Mesendoderm (in vitro differentiated cells): ENCODE measurements at regions not wholly inside any gene's neighbourhood (a gene's known extent, or its start where the extent isn't known, plus 50 kb on each side); places are given as distances from the start of the nearest gene placed in this dataset.
"Not testable (repeated sequence)": the region's sequence is repeated elsewhere in the genome, so short reads cannot be mapped to it uniquely, and the experiment has no call there.

Experiments used
- DNase-seq: peaks from one replicate; pipeline ENCODE4 v3.0.0; 2013
- H2AK5ac ChIP-seq: 2 replicates; pipeline ENCODE4 v1.6.1; 2013; ENCODE audit warnings: low read length, inconsistent platforms
- H2BK120ac ChIP-seq: 2 replicates; pipeline ENCODE4 v1.6.1; 2013; ENCODE audit warnings: low read depth, mild to moderate bottlenecking, low read length, moderate library complexity, mixed read lengths
- H2BK15ac ChIP-seq: replicated peaks from 2 replicates; pipeline ENCODE4 v1.6.1; 2013; ENCODE audit warnings: low read depth, mild to moderate bottlenecking, moderate library complexity
- H2BK5ac ChIP-seq: 2 replicates; pipeline ENCODE4 v1.6.1; 2013; ENCODE audit warnings: low read length, inconsistent platforms
- H3K18ac ChIP-seq: 2 replicates; pipeline ENCODE4 v1.6.1; 2013; ENCODE audit warnings: mild to moderate bottlenecking, low read length, mixed read lengths
- H3K23ac ChIP-seq: one replicate; pipeline ENCODE4 v1.6.1; 2013; ENCODE audit warnings: low read length
- H3K27ac ChIP-seq: 2 replicates; pipeline ENCODE4 v1.5.1; 2013; ENCODE audit warnings: low read depth, mild to moderate bottlenecking, inconsistent platforms, low read length, moderate library complexity
- H3K27me3 ChIP-seq: 2 replicates; pipeline ENCODE4 v1.6.1; 2013; ENCODE audit warnings: low read length, control low read depth, mild to moderate bottlenecking, inconsistent platforms; ENCODE audit not compliant: insufficient read depth, poor library complexity
- H3K36me3 ChIP-seq: 2 replicates; pipeline ENCODE4 v1.6.1; 2013; ENCODE audit warnings: low read length, inconsistent platforms; ENCODE audit not compliant: control insufficient read depth, insufficient read depth
- H3K4ac ChIP-seq: one replicate; pipeline ENCODE4 v1.6.1; 2013; ENCODE audit warnings: low read depth, mild to moderate bottlenecking, low read length, moderate library complexity
- H3K4me1 ChIP-seq: 2 replicates; pipeline ENCODE4 v1.6.1; 2013; ENCODE audit warnings: low read depth, low read length, inconsistent platforms; ENCODE audit not compliant: control insufficient read depth
- H3K4me2 ChIP-seq: 2 replicates; pipeline ENCODE4 v1.6.1; 2013; ENCODE audit warnings: low read length
- H3K4me3 ChIP-seq: 2 replicates; pipeline ENCODE4 v1.5.1; 2013; ENCODE audit warnings: mild to moderate bottlenecking, low read length
- H3K56ac ChIP-seq: one replicate; pipeline ENCODE4 v1.6.1; 2013; ENCODE audit warnings: low read length
- H3K79me1 ChIP-seq: 2 replicates; pipeline ENCODE4 v1.6.1; 2013; ENCODE audit warnings: low read length, inconsistent platforms
- H3K79me2 ChIP-seq: 2 replicates; pipeline ENCODE4 v1.6.1; 2013; ENCODE audit warnings: mild to moderate bottlenecking, low read length; ENCODE audit not compliant: control insufficient read depth, insufficient read depth
- H3K9ac ChIP-seq: 2 replicates; pipeline ENCODE4 v1.6.1; 2013; ENCODE audit warnings: low read length, inconsistent platforms
- H4K5ac ChIP-seq: one replicate; pipeline ENCODE4 v1.6.1; 2013; ENCODE audit warnings: low read length
- H4K8ac ChIP-seq: one replicate; pipeline ENCODE4 v1.6.1; 2013; ENCODE audit warnings: low read depth, mild to moderate bottlenecking, control low read depth, low read length, moderate library complexity
- WGBS: extraction: QIAGEN DNeasy Blood & Tissue Kit; methylation state at CpG from one replicate; pipeline ENCODE4 v1.1.7; 2013; ENCODE audit warnings: low lambda C conversion rate, missing lambda C conversion rate; ENCODE audit not compliant: insufficient coverage; ENCODE audit errors: extremely low coverage; 5-methylcytosine and 5-hydroxymethylcytosine counted together

- Histone ChIP-seq H3K27me3 (no peaks in the 10 kb centered on the region), H3K4me2 (no peak overlapping the region), H3K4me3 (no peak overlapping the region), H3K4me1 (no peaks in the 10 kb centered on the region), H3K27ac (no peak overlapping the region), H2BK120ac (no peak overlapping the region), H3K9ac (no peak overlapping the region), H4K5ac (no peak overlapping the region), H4K8ac (no peak overlapping the region), H3K56ac (no peak overlapping the region), H3K4ac (no peak overlapping the region), H3K79me1 (no peaks in the 10 kb centered on the region), H2BK5ac (no peak overlapping the region), H3K18ac (no peak overlapping the region), H3K23ac (no peak overlapping the region), H3K79me2 (no peaks in the 10 kb centered on the region), H2AK5ac (no peak overlapping the region), H3K36me3 (no peaks in the 10 kb centered on the region), H2BK15ac (no peak overlapping the region)
- DNase-seq: no peak
- WGBS: no CpG with 5 or more reads among the region's 4 CpGs
Measured at GRCh38 chr18:53838746-53839145, 385.7 kb downstream of the MBD2 start.

- not testable (repeated sequence) for H2BK5ac ChIP-seq, H2BK15ac ChIP-seq, H3K4me3 ChIP-seq, H4K5ac ChIP-seq, H3K4ac ChIP-seq, H3K79me1 ChIP-seq, H3K56ac ChIP-seq, H3K18ac ChIP-seq, H3K27ac ChIP-seq, H3K4me2 ChIP-seq, H3K27me3 ChIP-seq, H3K9ac ChIP-seq, H2AK5ac ChIP-seq, H3K4me1 ChIP-seq, H4K8ac ChIP-seq, H3K23ac ChIP-seq, H3K36me3 ChIP-seq, H3K79me2 ChIP-seq, H2BK120ac ChIP-seq
- peak; percentile 37 for DNase-seq
- WGBS: no CpG with 5 or more reads among the region's 1 CpG
Measured at GRCh38 chr18:53821141-53821540, 403.3 kb downstream of the MBD2 start.

GRCh38 chr18:53819671-53820070, 404.8 kb downstream of the MBD2 start:
- no peak overlapping the region for H3K9ac ChIP-seq
- no CpG with 5 or more reads among the region's 1 CpG for WGBS

GRCh38 chr18:53819174-53819573, 405.3 kb downstream of the MBD2 start:
- no peak for DNase-seq
- H3K4ac ChIP-seq: no peak overlapping the region
- no peak overlapping the region for H2BK15ac ChIP-seq
- H3K56ac ChIP-seq: no peak overlapping the region
- H2BK120ac ChIP-seq: no peak overlapping the region
- H2AK5ac ChIP-seq: no peak overlapping the region
- H3K27me3 ChIP-seq: no peaks in the 10 kb centered on the region
- WGBS: no CpG with 5 or more reads among the region's 1 CpG
- no peak overlapping the region for H3K27ac ChIP-seq
- no peaks in the 10 kb centered on the region for H3K36me3 ChIP-seq
- H3K9ac ChIP-seq: no peak overlapping the region
- no peak overlapping the region for H4K8ac ChIP-seq
- H3K18ac ChIP-seq: no peak overlapping the region
- H2BK5ac ChIP-seq: no peak overlapping the region
- no peak overlapping the region for H3K4me3 ChIP-seq
- H3K4me2 ChIP-seq: no peak overlapping the region
- no peaks in the 10 kb centered on the region for H3K79me2 ChIP-seq
- no peaks in the 10 kb centered on the region for H3K79me1 ChIP-seq
- no peak overlapping the region for H4K5ac ChIP-seq
- peaks cover 2% of the 10 kb centered on the region for H3K4me1 ChIP-seq
- H3K23ac ChIP-seq: no peak overlapping the region

More at GRCh38 chr18:53819671-53820070, 404.8 kb downstream of the MBD2 start:
- no peak overlapping the region for H3K4ac ChIP-seq
- H3K56ac ChIP-seq: no peak overlapping the region
- H3K79me2 ChIP-seq: no peaks in the 10 kb centered on the region
- no peak overlapping the region for H3K4me2 ChIP-seq
- no peaks in the 10 kb centered on the region for H3K36me3 ChIP-seq
- no peak overlapping the region for H2AK5ac ChIP-seq
- H3K27me3 ChIP-seq: no peaks in the 10 kb centered on the region
- H2BK120ac ChIP-seq: no peak overlapping the region
- H3K4me3 ChIP-seq: no peak overlapping the region
- no peak overlapping the region for H2BK5ac ChIP-seq
- no peak overlapping the region for H4K5ac ChIP-seq
- no peak overlapping the region for H3K27ac ChIP-seq
- no peak overlapping the region for H4K8ac ChIP-seq
- H3K79me1 ChIP-seq: no peaks in the 10 kb centered on the region
- no peak overlapping the region for H2BK15ac ChIP-seq
- peaks cover 2% of the 10 kb centered on the region for H3K4me1 ChIP-seq
- DNase-seq: no peak
- H3K23ac ChIP-seq: no peak overlapping the region
- H3K18ac ChIP-seq: no peak overlapping the region

GRCh38 chr18:53817976-53818950, 406.2 kb downstream of the MBD2 start:
- Histone ChIP-seq H2AK5ac (no peak overlapping the region), H3K9ac (no peak overlapping the region), H2BK15ac (no peak overlapping the region), H3K56ac (no peak overlapping the region), H4K8ac (no peak overlapping the region), H3K4ac (no peak overlapping the region), H2BK120ac (no peak overlapping the region), H4K5ac (no peak overlapping the region), H3K27ac (no peak overlapping the region), H3K4me1 (peaks cover 2% of the 10 kb centered on the region), H3K79me2 (no peaks in the 10 kb centered on the region), H3K18ac (no peak overlapping the region), H3K27me3 (no peaks in the 10 kb centered on the region), H3K36me3 (no peaks in the 10 kb centered on the region), H3K4me3 (no peak overlapping the region), H3K4me2 (no peak overlapping the region), H2BK5ac (no peak overlapping the region), H3K23ac (no peak overlapping the region), H3K79me1 (no peaks in the 10 kb centered on the region)
- no peak for DNase-seq
- no CpG with 5 or more reads among the region's 1 CpG for WGBS
